Breast epithelium (tissue), 3 donors: ENCODE measurements at regions not wholly inside any gene's neighbourhood (a gene's known extent, or its start where the extent isn't known, plus 50 kb on each side); places are given as distances from the start of the nearest gene placed in this dataset.

Source experiments
- CTCF ChIP-seq, 3 donors: fragments of 450-650 bp; IDR thresholded peaks; one replicate each; pipeline ENCODE4 v1.5.1; 2016 to 2017; ENCODE audit warnings: antibody characterized with exemption in 3 of 3, mild to moderate bottlenecking in 3 of 3, moderate library complexity in 3 of 3
- POLR2A ChIP-seq: fragments of 450-650 bp; IDR thresholded peaks from one replicate; pipeline ENCODE4 v1.6.1; 2016; ENCODE audit warnings: antibody characterized with exemption, mild to moderate bottlenecking, moderate library complexity
- POLR2AphosphoS5 ChIP-seq, 3 donors: sonication (generic); formaldehyde crosslinking; IDR thresholded peaks; one replicate each; pipeline ENCODE4 v1.6.1; 2017; ENCODE audit warnings: antibody characterized with exemption in 3 of 3

- TF ChIP-seq CTCF (IDR thresholded peaks at IDR 0.05), result no peak
- TF ChIP-seq POLR2AphosphoS5 (IDR thresholded peaks at IDR 0.05), result no peak
- TF ChIP-seq POLR2A, result no peak
Measured at GRCh38 chr10:112054516-112054915, 129.0 kb downstream of the GPAM start.
